ENCODE measurements at regions not wholly inside any gene's neighbourhood (a gene's known extent, or its start where the extent isn't known, plus 50 kb on each side); places are given as distances from the start of the nearest gene placed in this dataset.

DNA sequence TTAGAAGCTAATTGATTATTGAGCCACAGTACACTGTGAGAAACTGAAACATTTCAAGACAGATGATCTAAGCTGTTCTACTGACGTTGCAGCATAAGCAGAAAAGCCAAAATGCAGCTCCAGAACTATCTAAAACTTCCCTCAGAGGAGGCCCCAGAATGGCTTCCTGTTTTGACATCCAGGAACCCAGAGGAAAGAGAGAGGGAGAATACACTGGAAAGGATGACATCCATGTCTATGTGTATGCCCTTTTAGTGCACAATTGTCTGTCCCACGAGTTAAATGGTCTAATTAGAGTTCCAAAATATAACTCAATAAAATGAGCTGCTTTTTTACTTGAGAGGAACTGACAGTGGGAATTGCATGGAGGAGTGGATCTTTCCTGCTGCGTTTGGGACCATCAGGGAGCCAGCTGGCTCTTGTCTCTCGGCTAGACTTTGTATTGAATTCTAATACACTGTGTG lies 688.1 kb downstream of the ZNF385D start:
- TF ChIP-seq, protein P1, sequence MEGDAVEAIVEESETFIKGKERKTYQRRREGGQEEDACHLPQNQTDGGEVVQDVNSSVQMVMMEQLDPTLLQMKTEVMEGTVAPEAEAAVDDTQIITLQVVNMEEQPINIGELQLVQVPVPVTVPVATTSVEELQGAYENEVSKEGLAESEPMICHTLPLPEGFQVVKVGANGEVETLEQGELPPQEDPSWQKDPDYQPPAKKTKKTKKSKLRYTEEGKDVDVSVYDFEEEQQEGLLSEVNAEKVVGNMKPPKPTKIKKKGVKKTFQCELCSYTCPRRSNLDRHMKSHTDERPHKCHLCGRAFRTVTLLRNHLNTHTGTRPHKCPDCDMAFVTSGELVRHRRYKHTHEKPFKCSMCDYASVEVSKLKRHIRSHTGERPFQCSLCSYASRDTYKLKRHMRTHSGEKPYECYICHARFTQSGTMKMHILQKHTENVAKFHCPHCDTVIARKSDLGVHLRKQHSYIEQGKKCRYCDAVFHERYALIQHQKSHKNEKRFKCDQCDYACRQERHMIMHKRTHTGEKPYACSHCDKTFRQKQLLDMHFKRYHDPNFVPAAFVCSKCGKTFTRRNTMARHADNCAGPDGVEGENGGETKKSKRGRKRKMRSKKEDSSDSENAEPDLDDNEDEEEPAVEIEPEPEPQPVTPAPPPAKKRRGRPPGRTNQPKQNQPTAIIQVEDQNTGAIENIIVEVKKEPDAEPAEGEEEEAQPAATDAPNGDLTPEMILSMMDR (IDR thresholded peaks at IDR 0.05; ENCODE audit: partially characterized antibody, unreplicated experiment) = no peak
- no peaks in the 10 kb centered on the region for H3K27me3 Mint-ChIP-seq (ENCODE audit: unreplicated experiment)
- peaks cover 5% of the 10 kb centered on the region for H3K4me1 Mint-ChIP-seq (ENCODE audit: low read depth, unreplicated experiment)
- no peaks in the 10 kb centered on the region for H3K36me3 Mint-ChIP-seq (ENCODE audit: unreplicated experiment)
- no peak overlapping the region for H3K27ac Mint-ChIP-seq (ENCODE audit: unreplicated experiment)
- no peaks in the 10 kb centered on the region for H3K9me3 Mint-ChIP-seq (ENCODE audit: unreplicated experiment)
- no peak for DNase-seq
- H3K4me3 Mint-ChIP-seq (ENCODE audit: unreplicated experiment) = no peak overlapping the region

DNA sequence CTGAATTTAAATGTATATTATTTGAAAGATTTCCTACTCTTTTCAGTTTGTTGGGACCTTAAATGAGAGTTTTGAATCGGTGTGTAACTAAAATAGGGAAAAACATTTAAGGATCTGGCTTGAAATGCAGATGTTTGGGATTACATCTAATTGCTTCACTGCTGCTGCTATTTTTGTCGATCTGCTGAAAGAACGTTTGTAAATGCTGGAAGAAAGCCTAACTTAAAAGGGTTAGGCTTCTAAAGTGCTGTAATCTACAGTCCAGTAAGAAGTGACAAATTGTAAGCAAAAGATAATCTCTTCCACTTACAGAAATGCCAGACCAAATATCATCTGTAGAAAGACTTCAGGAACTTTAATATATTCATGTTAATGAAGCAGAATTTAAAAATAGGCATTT lies 691.6 kb downstream of the ZNF385D start:
- H3K27ac Mint-ChIP-seq (ENCODE audit: unreplicated experiment) = no peak overlapping the region
- peaks cover 5% of the 10 kb centered on the region for H3K4me1 Mint-ChIP-seq (ENCODE audit: low read depth, unreplicated experiment)
- TF ChIP-seq, protein P1 (IDR thresholded peaks at IDR 0.05; ENCODE audit: partially characterized antibody, unreplicated experiment) = no peak
- H3K36me3 Mint-ChIP-seq (ENCODE audit: unreplicated experiment) = no peaks in the 10 kb centered on the region
- H3K9me3 Mint-ChIP-seq (ENCODE audit: unreplicated experiment) = no peaks in the 10 kb centered on the region
- H3K27me3 Mint-ChIP-seq (ENCODE audit: unreplicated experiment) = no peaks in the 10 kb centered on the region
- no peak overlapping the region for H3K4me3 Mint-ChIP-seq (ENCODE audit: unreplicated experiment)
- no peak for DNase-seq

DNA sequence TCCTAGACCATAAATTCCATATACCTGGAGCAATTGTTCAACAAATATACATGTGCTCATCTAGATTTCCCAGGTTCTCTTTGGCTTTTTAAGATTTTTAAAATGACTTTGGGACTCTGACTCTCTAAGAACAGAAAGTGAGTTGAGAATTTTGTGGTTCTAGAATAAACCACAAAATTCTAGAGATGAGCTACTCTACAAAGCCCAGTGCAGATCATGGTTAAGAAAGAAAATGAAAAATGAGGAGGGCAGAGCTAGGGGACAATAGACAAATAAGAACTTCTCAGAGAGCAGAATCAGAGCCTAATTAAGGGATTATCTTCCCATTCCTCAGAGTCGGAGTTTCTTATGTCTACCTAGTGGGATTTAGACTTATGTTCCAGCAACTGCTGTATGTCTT lies 694.7 kb downstream of the ZNF385D start:
- Mint-ChIP-seq H3K4me3 (ENCODE audit: unreplicated experiment) (no peak overlapping the region), H3K9me3 (ENCODE audit: unreplicated experiment) (no peaks in the 10 kb centered on the region), H3K27me3 (ENCODE audit: unreplicated experiment) (no peaks in the 10 kb centered on the region)

DNA sequence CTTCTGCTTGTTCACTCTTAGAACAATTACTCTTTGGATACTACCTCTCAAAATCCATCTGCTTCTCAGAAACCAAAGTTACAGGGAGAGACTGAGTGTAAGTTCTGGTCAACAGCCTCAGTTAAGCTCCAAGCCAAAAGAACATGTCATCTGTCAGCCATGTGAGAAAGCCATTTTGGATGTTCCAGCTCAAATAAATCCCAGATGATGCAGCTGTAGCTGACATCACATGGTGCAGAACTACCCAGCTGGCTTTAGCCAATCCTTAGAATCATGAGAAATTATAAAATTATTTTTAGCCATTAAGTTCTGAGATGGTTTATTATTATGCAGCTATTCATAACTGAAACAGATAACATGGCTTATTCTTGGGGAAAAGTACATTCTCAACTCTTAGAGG lies 696.0 kb downstream of the ZNF385D start:
- Mint-ChIP-seq H3K27ac (ENCODE audit: unreplicated experiment) (no peak overlapping the region), H3K4me1 (ENCODE audit: low read depth, unreplicated experiment) (no peaks in the 10 kb centered on the region), H3K27me3 (ENCODE audit: unreplicated experiment) (no peaks in the 10 kb centered on the region), H3K36me3 (ENCODE audit: unreplicated experiment) (no peaks in the 10 kb centered on the region), H3K9me3 (ENCODE audit: unreplicated experiment) (no peaks in the 10 kb centered on the region), H3K4me3 (ENCODE audit: unreplicated experiment) (no peak overlapping the region)
- no peak for DNase-seq
- TF ChIP-seq, protein P1 (IDR thresholded peaks at IDR 0.05; ENCODE audit: partially characterized antibody, unreplicated experiment) = no peak

More for the DNA sequence above, 694.7 kb downstream of the ZNF385D start:
- Mint-ChIP-seq H3K4me1 (ENCODE audit: low read depth, unreplicated experiment) (no peaks in the 10 kb centered on the region), H3K36me3 (ENCODE audit: unreplicated experiment) (no peaks in the 10 kb centered on the region), H3K27ac (ENCODE audit: unreplicated experiment) (no peak overlapping the region)
- TF ChIP-seq, protein P1 (IDR thresholded peaks at IDR 0.05; ENCODE audit: partially characterized antibody, unreplicated experiment) = no peak
- DNase-seq = no peak

DNA sequence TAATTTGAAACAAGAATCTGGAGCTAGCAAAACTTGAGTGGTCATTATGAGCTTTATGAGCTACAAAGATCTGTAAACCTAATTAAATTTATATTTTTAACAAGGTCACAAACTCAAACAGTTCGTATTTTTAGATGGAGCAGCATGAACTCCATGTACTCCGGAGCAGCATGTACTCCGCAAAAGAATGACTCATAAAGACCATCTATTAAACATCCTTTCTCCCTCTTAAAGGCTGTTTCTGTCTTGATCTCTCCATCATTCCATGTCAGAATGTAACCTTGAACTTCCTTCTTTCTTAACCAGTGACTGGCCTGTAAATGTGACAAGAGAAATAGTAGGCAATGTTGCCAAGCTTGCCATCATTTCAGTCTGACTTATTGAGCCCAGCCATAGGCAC lies 696.9 kb downstream of the ZNF385D start:
- Mint-ChIP-seq H3K27me3 (ENCODE audit: unreplicated experiment) (no peaks in the 10 kb centered on the region), H3K36me3 (ENCODE audit: unreplicated experiment) (no peaks in the 10 kb centered on the region), H3K27ac (ENCODE audit: unreplicated experiment) (no peak overlapping the region), H3K4me1 (ENCODE audit: low read depth, unreplicated experiment) (no peaks in the 10 kb centered on the region), H3K9me3 (ENCODE audit: unreplicated experiment) (no peaks in the 10 kb centered on the region), H3K4me3 (ENCODE audit: unreplicated experiment) (no peak overlapping the region)
- TF ChIP-seq, protein P1 (IDR thresholded peaks at IDR 0.05; ENCODE audit: partially characterized antibody, unreplicated experiment) = no peak
- DNase-seq = no peak

Data from glutamatergic neuron (in vitro differentiated cells).